SK-N-SH treated with all-trans-retinoic acid at 6 μM for 48 hours (cell line): ENCODE measurements at regions not wholly inside any gene's neighbourhood (a gene's known extent, or its start where the extent isn't known, plus 50 kb on each side); places are given as distances from the start of the nearest gene placed in this dataset.

Experiments
- BACH2 ChIP-seq: fragments of 250-450 bp; sonication (Bioruptor Pico); IDR thresholded peaks from 2 replicates; pipeline ENCODE4 v1.9.0; 2021; ENCODE audit warnings: mild to moderate bottlenecking, borderline replicate concordance
- OSR1 ChIP-seq: fragments of 250-450 bp; sonication (Bioruptor Pico); IDR thresholded peaks from 2 replicates; pipeline ENCODE4 v1.8.0; 2022; ENCODE audit warnings: moderate library complexity, mild to moderate bottlenecking, inconsistent platforms
- RARB ChIP-seq: fragments of 250-450 bp; sonication (Bioruptor Pico); IDR thresholded peaks from 2 replicates; pipeline ENCODE4 v1.8.0; 2021; ENCODE audit warnings: mild to moderate bottlenecking, moderate library complexity
- TOX ChIP-seq: fragments of 250-450 bp; sonication (Bioruptor Pico); IDR thresholded peaks from 2 replicates; pipeline ENCODE4 v1.8.0; 2021; ENCODE audit warnings: mild to moderate bottlenecking, moderate library complexity, borderline replicate concordance
- ZFP30 ChIP-seq: fragments of 450-650 bp; formaldehyde crosslinking; IDR thresholded peaks from 2 replicates; pipeline ENCODE4 v1.5.0; 2022; ENCODE audit warnings: mild to moderate bottlenecking, moderate library complexity
- TF ChIP-seq, protein P1 (sequence below): fragments of 250-450 bp; sonication (Bioruptor Pico); IDR thresholded peaks from 2 replicates; pipeline ENCODE4 v1.5.1; 2021; ENCODE audit warnings: mild to moderate bottlenecking, moderate library complexity

DNA sequence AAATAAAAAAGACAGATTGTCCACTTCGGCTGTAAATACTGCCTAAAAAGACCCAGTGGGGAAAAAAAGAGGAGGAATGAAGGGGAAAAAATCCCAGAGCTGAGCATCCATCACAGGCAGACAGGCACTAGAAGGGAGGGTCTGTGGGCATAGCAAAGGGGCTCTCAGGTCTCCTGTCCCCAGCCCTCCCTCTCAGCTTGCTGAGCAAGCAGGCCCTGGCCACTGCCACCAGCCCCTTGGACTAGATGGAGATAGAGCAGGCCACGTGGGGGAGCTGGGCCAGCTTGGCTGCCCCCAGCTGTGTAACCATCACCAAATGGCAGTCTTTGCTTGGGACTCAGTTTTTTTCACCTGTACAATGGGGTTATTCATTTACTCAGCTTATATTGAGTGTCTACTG lies 141.6 kb upstream of the UNC5B start:
- TF ChIP-seq RARB (CRISPR knock-in tag) (no peak), ZFP30 (CRISPR knock-in tag) (no peak), OSR1 (CRISPR knock-in tag) (no peak), BACH2 (no peak), TOX (CRISPR knock-in tag) (no peak)
- TF ChIP-seq, protein P1, sequence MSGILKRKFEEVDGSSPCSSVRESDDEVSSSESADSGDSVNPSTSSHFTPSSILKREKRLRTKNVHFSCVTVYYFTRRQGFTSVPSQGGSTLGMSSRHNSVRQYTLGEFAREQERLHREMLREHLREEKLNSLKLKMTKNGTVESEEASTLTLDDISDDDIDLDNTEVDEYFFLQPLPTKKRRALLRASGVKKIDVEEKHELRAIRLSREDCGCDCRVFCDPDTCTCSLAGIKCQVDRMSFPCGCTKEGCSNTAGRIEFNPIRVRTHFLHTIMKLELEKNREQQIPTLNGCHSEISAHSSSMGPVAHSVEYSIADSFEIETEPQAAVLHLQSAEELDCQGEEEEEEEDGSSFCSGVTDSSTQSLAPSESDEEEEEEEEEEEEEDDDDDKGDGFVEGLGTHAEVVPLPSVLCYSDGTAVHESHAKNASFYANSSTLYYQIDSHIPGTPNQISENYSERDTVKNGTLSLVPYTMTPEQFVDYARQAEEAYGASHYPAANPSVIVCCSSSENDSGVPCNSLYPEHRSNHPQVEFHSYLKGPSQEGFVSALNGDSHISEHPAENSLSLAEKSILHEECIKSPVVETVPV (CRISPR knock-in tag): no peak
